OCI-LY1 (cell line): ENCODE measurements at regions not wholly inside any gene's neighbourhood (a gene's known extent, or its start where the extent isn't known, plus 50 kb on each side); places are given as distances from the start of the nearest gene placed in this dataset.

Experiments
- CTCF ChIP-seq: fragments of 200-600 bp; sonication (generic), shearing (Covaris generic); IDR thresholded peaks from 2 replicates; pipeline ENCODE4 v1.5.1; 2017; ENCODE audit warnings: mild to moderate bottlenecking, antibody characterized with exemption, low read length, moderate library complexity, mixed read lengths
- EZH2 ChIP-seq: fragments of 200-600 bp; sonication (generic), shearing (Covaris generic); IDR thresholded peaks from 2 replicates; pipeline ENCODE4 v1.8.0; 2017; ENCODE audit warnings: borderline replicate concordance, mixed run types, mild to moderate bottlenecking, antibody characterized with exemption, low read length, moderate library complexity, mixed read lengths

- TF ChIP-seq CTCF, result no peak
- no peak for TF ChIP-seq EZH2
Observed at GRCh38 chr2:67085146-67085545, 312.0 kb upstream of the ETAA1 start.
